ENCODE measurements at regions not wholly inside any gene's neighbourhood (a gene's known extent, or its start where the extent isn't known, plus 50 kb on each side); places are given as distances from the start of the nearest gene placed in this dataset.
"Not testable (repeated sequence)": the region's sequence is repeated elsewhere in the genome, so short reads cannot be mapped to it uniquely, and the experiment has no call there.

DNA sequence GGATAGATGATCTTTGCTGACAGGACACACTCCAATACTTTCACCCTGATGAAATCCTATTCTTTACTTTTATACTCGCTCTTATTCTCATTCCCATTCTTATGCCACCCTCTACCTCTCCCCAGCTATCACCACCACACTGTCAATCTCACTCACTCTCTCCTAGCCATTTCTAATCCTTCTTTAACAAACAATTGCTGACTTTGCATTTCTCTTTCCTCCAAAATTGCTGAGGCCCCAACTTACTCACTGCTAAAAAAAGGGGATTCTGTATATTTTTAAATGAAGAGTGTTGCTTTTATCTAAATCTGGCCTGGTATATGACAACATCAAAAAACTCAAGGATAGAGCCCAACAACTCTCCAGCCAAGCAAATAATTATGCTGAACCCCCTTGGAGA lies 515.4 kb downstream of the MATN1 start:
- DNase-seq (ENCODE audit: low read depth in 2 of 2): not testable (repeated sequence)

DNA sequence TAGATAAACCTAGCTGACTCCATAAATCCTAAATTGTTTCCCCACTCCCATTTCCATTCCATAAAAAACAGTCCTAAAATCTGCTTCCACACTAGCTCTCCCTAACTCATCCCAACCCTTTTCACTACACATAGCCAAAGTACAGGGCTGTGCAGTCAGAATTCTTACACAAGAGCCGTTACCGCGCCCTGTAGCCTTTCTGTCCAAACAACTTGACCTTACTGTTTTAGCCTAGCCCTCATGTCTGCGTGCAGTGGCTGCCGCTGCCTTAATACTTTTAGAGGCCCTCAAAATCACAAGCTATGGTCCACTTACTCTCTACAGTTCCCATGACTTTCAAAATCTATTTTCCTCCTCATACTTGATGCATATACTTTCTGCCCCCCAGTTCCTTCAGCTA lies 516.8 kb downstream of the MATN1 start:
- not testable (repeated sequence) for DNase-seq (ENCODE audit: low read depth in 2 of 2)

GRCh38 chr1:30204916-30205315 lies 518.5 kb downstream of the MATN1 start:
- not testable (repeated sequence) for DNase-seq (ENCODE audit: low read depth in 2 of 2)

- DNase-seq (ENCODE audit: low read depth in 2 of 2): no peak
These were observed 522.4 kb downstream of the MATN1 start for GRCh38 chr1:30201015-30201414.

DNA sequence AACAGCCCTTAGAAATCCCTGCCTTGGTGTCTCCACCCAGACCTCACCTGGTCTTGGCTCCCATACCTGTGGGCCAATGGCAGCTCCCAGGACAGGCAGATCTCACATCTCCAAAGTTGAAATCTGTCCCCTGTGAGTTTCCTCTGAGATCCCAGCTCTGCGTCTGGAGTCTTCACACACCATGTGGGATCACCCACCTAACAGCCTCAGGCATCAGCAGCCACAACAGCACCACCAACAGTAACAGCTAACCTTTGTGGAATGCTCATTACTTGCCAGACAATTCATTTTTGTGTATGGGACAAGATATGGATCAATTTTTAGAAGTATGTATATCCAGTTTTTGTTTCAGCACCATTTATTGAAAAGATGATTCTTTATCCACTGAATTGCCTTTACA lies 523.2 kb downstream of the MATN1 start:
- DNase-seq (ENCODE audit: low read depth in 2 of 2): no peak

- no peak for DNase-seq (ENCODE audit: low read depth in 2 of 2)
These were observed 523.8 kb downstream of the MATN1 start for GRCh38 chr1:30199563-30199962.

- no peak for DNase-seq (ENCODE audit: low read depth in 2 of 2)
These were observed 524.5 kb downstream of the MATN1 start for GRCh38 chr1:30198795-30199403.

GRCh38 chr1:30198451-30198760 lies 525.0 kb downstream of the MATN1 start:
- no peak for DNase-seq (ENCODE audit: low read depth in 2 of 2)

GRCh38 chr1:30197639-30198450 lies 525.5 kb downstream of the MATN1 start:
- DNase-seq (ENCODE audit: low read depth in 2 of 2): no peak

DNA sequence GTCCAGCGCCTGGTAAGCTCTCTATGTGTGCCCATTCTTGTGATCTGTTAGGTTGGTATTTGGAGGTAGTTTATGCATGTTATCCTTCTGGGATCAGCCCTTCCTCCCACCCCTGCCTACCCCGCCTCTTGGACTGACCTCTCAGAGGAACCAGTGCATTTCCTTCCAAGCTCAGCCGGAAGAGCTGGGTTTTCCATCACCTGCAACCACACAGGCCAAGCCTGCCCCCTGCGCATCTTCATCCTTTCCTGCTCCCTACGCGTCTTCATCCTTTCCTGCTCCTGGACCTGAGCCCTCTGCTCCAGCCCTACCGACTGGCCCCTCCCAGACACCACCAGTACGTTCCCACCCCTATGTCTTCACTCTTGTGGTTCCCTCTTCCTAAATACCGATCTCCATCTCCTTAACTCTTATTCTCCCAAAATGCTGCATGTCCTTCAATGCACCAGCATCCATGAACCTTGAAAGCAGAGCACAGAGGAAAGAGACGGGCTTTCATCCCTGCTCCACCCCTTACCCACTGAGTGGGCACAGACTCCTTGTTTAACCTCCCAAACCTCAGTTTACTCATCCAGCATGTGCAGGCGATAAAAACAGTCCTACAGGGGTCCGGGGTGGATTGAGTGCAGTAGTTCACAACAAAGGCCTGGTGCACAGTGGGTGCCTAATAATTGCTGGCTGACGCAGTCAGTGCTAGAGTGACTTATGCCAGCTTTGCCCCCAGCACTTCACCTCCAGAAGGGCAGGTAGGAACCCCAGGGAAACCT lies 526.3 kb downstream of the MATN1 start:
- DNase-seq (ENCODE audit: low read depth in 2 of 2): no peak

GRCh38 chr1:30196457-30196856 lies 526.9 kb downstream of the MATN1 start:
- DNase-seq (ENCODE audit: low read depth in 2 of 2): no peak

DNA sequence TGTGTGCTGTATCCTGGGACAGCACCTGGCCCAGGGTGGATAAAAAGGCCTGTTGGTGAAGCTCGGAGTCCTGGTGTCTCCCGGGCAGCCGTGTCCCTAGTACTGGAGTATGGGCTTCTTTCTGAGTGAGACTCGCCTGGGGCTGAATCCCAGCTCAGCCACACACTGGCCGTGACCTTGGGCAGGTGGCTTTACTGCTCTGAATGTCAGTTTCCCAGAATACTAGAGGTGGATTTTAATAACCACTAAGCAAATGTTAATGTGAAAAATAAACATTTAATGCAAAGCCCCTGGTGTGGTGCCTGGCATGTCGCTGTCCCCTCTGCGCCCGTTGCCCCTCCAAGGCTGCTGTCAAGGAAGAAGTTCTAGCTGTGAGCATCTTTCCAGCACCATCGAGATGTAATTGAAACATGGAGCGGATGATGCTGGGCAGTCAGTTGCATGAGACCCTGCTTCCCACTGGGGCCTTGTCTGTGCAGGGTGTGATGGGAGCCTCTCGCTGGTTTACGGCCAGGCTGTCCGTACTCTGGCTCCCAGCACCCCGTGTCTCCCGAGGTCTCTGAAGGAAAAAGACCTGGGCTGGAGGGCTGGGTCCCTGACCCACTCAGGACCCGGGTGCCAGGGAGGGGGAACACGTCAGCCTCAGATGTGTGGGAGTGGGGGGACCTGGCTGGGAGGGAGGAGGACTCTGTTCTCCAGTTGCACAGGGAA lies 527.8 kb downstream of the MATN1 start:
- DNase-seq (ENCODE audit: low read depth in 2 of 2): no peak

DNA sequence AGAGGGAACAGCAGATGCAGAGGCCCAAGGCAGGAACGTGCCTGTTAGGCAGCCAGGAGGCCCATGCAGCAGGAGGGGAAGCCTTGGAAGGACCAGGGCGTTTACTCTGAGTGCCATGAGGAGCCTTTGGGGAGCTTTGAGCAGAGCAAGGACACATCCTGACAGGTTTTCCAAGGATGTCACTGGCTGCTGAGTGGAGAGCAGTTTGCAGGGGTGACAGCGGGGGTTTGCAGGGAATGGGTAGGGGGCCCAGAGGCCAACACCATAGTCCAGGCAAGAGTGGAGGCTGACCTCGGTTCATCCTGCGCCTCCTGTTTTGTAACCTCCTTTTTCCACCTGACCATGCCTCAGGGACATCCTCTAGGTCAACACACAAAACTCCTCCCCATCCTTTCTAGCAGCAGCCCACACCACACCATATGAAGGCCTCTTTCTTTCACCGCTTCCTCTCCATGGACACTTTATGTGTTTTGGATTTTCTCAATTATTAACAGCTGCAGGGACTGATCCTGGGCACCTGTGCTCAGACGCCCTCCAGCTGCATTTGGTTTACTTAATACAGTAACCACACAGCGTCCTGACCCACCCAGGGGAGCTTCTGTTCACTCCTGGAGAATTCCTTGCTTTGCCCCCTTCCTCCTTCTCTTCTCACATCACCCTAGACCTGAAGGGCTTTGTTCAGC lies 528.5 kb downstream of the MATN1 start:
- no peak for DNase-seq (ENCODE audit: low read depth in 2 of 2)

- DNase-seq (ENCODE audit: low read depth in 2 of 2): no peak
These were observed 529.3 kb downstream of the MATN1 start for GRCh38 chr1:30194046-30194619.

DNA sequence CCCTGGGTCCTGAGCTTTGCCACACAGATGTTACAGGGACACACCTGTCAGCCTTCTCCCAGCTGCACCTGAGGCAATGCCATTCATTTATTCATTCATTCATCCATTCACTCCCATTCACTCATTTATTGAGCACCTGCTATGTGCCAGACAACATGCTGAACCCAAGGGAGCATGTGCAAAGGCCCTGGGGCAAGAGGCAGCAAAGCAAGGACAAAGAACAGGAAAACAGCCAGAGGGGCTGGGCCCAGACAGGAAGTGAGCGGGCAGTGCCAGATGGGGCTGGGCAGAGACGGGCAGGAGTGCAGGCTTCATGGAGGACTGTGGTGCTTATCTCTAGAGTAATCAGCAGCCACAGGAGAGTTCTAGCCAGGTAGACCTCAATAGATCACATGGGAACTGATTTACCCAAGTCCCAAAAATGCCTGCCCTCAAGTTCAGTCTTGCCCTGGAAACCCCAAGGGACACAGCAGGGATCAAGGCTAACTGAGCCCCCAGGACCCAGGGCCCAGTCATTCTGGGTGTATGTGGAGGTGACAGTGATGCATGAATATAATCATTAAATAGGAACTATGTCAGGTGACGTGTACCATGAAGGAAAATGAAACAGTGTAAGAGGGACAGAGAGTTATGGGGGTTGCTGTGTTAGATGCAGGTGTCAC lies 530.3 kb downstream of the MATN1 start:
- no peak for DNase-seq (ENCODE audit: low read depth in 2 of 2)

GRCh38 chr1:30191154-30191702 lies 532.2 kb downstream of the MATN1 start:
- DNase-seq (ENCODE audit: low read depth in 2 of 2): peak in 1 of 2 donors; percentile 7

GRCh38 chr1:30190511-30191153 lies 532.8 kb downstream of the MATN1 start:
- no peak for DNase-seq (ENCODE audit: low read depth in 2 of 2)

GRCh38 chr1:30189818-30190500 lies 533.4 kb downstream of the MATN1 start:
- DNase-seq (ENCODE audit: low read depth in 2 of 2): no peak

DNA sequence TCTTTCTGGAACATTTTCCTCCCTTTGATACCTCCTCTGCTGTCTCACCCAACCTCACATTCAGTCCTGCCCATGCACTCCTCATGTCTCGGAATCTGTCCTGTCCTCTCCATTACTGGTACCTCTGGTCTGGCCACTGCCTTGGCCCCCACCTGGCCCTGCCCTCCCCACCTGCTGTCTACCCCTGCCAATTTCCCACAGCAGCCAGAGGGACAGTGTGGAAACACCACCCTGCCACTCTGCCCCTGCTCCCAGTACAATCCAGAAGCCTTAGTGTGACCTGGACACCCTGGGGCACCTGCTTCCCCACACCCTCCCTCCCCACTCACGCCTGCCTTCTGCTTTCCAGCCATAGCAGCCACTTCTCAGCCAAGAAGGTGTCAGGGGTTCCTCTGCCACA lies 534.4 kb downstream of the MATN1 start:
- no peak for DNase-seq (ENCODE audit: low read depth in 2 of 2)
